ENCODE measurements at regions not wholly inside any gene's neighbourhood (a gene's known extent, or its start where the extent isn't known, plus 50 kb on each side); places are given as distances from the start of the nearest gene placed in this dataset.
"Not testable (repeated sequence)": the region's sequence is repeated elsewhere in the genome, so short reads cannot be mapped to it uniquely, and the experiment has no call there.

DNA sequence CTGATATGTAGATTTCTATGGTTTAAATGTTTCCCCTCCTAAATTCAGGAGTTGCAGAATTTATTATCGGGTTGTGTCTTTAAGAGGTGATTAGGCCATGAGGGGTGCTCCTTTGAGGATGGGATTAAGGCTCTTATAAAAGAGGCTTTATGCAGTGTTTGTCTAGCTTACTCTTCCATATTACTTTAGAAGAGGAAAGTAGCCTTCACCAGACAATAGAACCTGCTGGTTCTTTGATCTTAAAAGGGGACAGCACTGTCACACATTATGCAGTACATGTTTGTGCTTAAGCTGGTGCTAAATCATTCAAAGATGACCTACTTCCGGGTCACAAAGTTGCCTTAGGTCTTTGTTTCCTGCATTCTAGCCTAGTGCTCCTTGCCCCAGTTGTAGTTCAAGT is 81.0 kb downstream of the CPXCR1 start:
- 63% methylated on average over 2 of the region's 2 CpGs for WGBS
- Histone ChIP-seq H3K36me3 (ENCODE audit: control insufficient read depth in 2 of 2, insufficient read depth in 2 of 2, low read length in 1 of 2) (no peaks in the 10 kb centered on the region), H3K4me3 (ENCODE audit: low read length in 2 of 2) (no peak overlapping the region), H3K27ac (ENCODE audit: low read depth in 1 of 2, low read length in 1 of 2) (no peak overlapping the region), H3K4me1 (ENCODE audit: control insufficient read depth in 2 of 2, insufficient read depth in 2 of 2, low read length in 2 of 2) (no peaks in the 10 kb centered on the region), H3K27me3 (ENCODE audit: control insufficient read depth in 2 of 2, insufficient read depth in 1 of 2, low read length in 1 of 2) (no peaks in the 10 kb centered on the region), H3K9me3 (ENCODE audit: control insufficient read depth in 2 of 2, insufficient read depth in 1 of 2, low read length in 1 of 2) (no peaks in the 10 kb centered on the region)
- DNase-seq (ENCODE audit: low read depth in 6 of 9, low spot score in 9 of 9) = no peak

DNA sequence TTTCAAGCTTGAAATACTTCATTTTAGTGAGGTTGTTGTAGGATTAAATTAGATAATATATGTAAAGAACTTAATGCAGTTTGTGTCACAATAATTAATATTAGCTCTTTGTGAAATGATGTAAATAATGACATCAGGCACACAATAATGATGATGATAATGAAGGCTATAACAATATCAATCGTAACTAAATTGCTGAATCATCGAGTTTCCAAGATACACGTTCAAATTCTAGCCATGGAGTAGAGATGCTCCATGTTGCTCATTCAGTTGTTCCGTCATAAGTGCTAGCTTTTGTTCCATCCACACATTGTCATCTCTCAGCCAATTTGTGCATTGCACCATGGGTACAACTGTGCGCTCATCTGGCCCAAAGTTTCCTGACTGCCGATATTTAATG is 83.1 kb downstream of the CPXCR1 start:
- H3K4me3 ChIP-seq (ENCODE audit: low read length in 2 of 2) = no peak overlapping the region
- no peak overlapping the region for H3K27ac ChIP-seq (ENCODE audit: low read depth in 1 of 2, low read length in 1 of 2)
- no peaks in the 10 kb centered on the region for H3K9me3 ChIP-seq (ENCODE audit: control insufficient read depth in 2 of 2, insufficient read depth in 1 of 2, low read length in 1 of 2)
- no peaks in the 10 kb centered on the region for H3K36me3 ChIP-seq (ENCODE audit: control insufficient read depth in 2 of 2, insufficient read depth in 2 of 2, low read length in 1 of 2)
- no peaks in the 10 kb centered on the region for H3K27me3 ChIP-seq (ENCODE audit: control insufficient read depth in 2 of 2, insufficient read depth in 1 of 2, low read length in 1 of 2)
- no peak for DNase-seq (ENCODE audit: low read depth in 6 of 9, low spot score in 9 of 9)
- no peaks in the 10 kb centered on the region for H3K4me1 ChIP-seq (ENCODE audit: control insufficient read depth in 2 of 2, insufficient read depth in 2 of 2, low read length in 2 of 2)
- WGBS = 94% methylated on average over 6 of the region's 6 CpGs

DNA sequence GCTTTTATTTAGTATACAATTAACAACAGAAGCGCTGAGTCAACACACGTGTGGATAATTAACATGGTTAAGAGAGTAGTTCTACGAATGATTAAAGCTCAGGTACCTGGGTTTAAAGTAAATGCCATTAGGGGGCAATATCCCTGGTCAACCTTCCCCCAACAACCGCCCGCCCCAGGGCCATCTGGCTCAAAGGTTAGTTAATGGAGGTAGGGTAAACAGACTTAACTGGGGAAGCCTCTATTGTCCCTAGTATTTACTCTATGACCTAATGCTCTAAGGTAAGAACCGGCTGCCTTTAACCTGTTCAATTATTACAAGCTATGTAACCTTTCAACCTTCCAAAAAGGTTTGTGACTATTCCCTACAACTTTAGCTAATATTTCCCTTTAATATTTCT is 90.7 kb downstream of the CPXCR1 start:
- H3K4me3 ChIP-seq (ENCODE audit: low read length in 2 of 2); H3K4me1 ChIP-seq (ENCODE audit: control insufficient read depth in 2 of 2, insufficient read depth in 2 of 2, low read length in 2 of 2); DNase-seq (ENCODE audit: low read depth in 6 of 9, low spot score in 9 of 9); H3K27ac ChIP-seq (ENCODE audit: low read depth in 1 of 2, low read length in 1 of 2); H3K9me3 ChIP-seq (ENCODE audit: control insufficient read depth in 2 of 2, insufficient read depth in 1 of 2, low read length in 1 of 2); H3K36me3 ChIP-seq (ENCODE audit: control insufficient read depth in 2 of 2, insufficient read depth in 2 of 2, low read length in 1 of 2); H3K27me3 ChIP-seq (ENCODE audit: control insufficient read depth in 2 of 2, insufficient read depth in 1 of 2, low read length in 1 of 2): not testable (repeated sequence)
- whole genome bisulfite sequencing = 84% methylated on average over 6 of the region's 6 CpGs

DNA sequence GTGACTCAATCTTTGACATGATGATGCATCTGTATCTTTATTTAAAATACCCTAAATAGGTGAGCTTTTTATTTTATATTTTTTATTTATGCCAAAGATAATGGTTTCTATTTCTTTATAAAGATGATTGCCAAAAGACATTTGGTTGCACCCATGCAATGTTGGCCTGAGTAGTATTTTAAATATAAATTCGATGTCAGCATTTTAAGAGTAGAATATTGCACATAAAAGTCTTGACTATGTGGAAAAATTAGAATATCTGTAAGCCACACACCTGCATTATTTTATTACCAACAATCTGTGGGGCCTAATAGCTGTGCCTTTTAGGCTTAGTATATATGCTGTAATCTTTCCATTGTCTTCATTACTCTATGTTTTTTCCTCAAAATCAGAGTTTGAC is 91.4 kb downstream of the CPXCR1 start:
- no peak overlapping the region for H3K4me3 ChIP-seq (ENCODE audit: low read length in 2 of 2)
- no peaks in the 10 kb centered on the region for H3K36me3 ChIP-seq (ENCODE audit: control insufficient read depth in 2 of 2, insufficient read depth in 2 of 2, low read length in 1 of 2)
- DNase-seq (ENCODE audit: low read depth in 6 of 9, low spot score in 9 of 9) = no peak
- H3K27me3 ChIP-seq (ENCODE audit: control insufficient read depth in 2 of 2, insufficient read depth in 1 of 2, low read length in 1 of 2) = no peaks in the 10 kb centered on the region
- no peaks in the 10 kb centered on the region for H3K4me1 ChIP-seq (ENCODE audit: control insufficient read depth in 2 of 2, insufficient read depth in 2 of 2, low read length in 2 of 2)
- no peaks in the 10 kb centered on the region for H3K9me3 ChIP-seq (ENCODE audit: control insufficient read depth in 2 of 2, insufficient read depth in 1 of 2, low read length in 1 of 2)
- H3K27ac ChIP-seq (ENCODE audit: low read depth in 1 of 2, low read length in 1 of 2) = no peak overlapping the region
- 89% methylated on average over 1 of the region's 1 CpG for WGBS

DNA sequence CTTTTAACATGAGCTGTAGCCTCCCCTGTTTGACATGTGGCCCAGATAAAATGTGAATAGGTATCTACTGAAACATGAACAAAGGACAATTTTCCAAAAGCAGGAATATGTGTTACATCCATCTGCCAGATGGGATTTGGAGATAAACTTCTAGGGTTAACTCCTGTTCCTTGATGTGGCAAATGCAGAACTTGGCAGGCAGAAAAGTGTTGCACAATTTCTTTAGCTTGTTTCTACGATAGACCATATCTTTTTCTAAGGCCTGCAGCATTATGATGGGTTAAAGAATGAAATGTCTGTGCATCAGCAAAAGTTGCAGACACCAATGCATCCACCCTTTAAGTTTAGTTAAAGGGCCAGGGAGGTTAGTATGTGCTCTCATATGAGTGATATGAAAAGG is 96.8 kb downstream of the CPXCR1 start:
- DNase-seq (ENCODE audit: low read depth in 6 of 9, low spot score in 9 of 9); H3K36me3 ChIP-seq (ENCODE audit: control insufficient read depth in 2 of 2, insufficient read depth in 2 of 2, low read length in 1 of 2); H3K4me1 ChIP-seq (ENCODE audit: control insufficient read depth in 2 of 2, insufficient read depth in 2 of 2, low read length in 2 of 2); H3K4me3 ChIP-seq (ENCODE audit: low read length in 2 of 2); H3K27ac ChIP-seq (ENCODE audit: low read depth in 1 of 2, low read length in 1 of 2); H3K27me3 ChIP-seq (ENCODE audit: control insufficient read depth in 2 of 2, insufficient read depth in 1 of 2, low read length in 1 of 2); H3K9me3 ChIP-seq (ENCODE audit: control insufficient read depth in 2 of 2, insufficient read depth in 1 of 2, low read length in 1 of 2): not testable (repeated sequence)
- 26% methylated on average over 1 of the region's 1 CpG for WGBS

DNA sequence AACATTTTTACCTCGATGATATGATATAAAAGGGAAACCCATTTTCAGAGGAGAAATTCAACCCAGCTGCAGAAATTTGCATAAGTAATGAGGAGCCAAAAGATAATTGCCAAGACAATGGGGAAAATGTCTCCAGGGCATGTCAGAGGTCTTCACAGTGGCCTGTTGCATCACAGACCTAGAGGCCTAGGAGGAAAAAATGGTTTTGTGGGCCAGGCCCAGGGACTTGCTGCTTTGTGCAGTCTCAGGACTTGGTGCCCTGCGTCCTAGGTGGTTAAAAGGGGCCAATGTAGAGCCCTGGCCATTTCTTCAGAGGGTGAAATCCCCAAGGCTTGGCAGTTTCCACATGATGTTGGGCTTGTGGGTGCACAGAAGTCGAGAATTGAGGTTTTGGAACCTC is 106.9 kb downstream of the CPXCR1 start:
- no peak for DNase-seq (ENCODE audit: low read depth in 6 of 9, low spot score in 9 of 9)
- WGBS = 68% methylated on average over 3 of the region's 3 CpGs
- Histone ChIP-seq H3K27ac (ENCODE audit: low read depth in 1 of 2, low read length in 1 of 2) (no peak overlapping the region), H3K9me3 (ENCODE audit: control insufficient read depth in 2 of 2, insufficient read depth in 1 of 2, low read length in 1 of 2) (no peaks in the 10 kb centered on the region), H3K4me3 (ENCODE audit: low read length in 2 of 2) (no peak overlapping the region), H3K27me3 (ENCODE audit: control insufficient read depth in 2 of 2, insufficient read depth in 1 of 2, low read length in 1 of 2) (no peaks in the 10 kb centered on the region), H3K4me1 (ENCODE audit: control insufficient read depth in 2 of 2, insufficient read depth in 2 of 2, low read length in 2 of 2) (no peaks in the 10 kb centered on the region), H3K36me3 (ENCODE audit: control insufficient read depth in 2 of 2, insufficient read depth in 2 of 2, low read length in 1 of 2) (no peaks in the 10 kb centered on the region)

DNA sequence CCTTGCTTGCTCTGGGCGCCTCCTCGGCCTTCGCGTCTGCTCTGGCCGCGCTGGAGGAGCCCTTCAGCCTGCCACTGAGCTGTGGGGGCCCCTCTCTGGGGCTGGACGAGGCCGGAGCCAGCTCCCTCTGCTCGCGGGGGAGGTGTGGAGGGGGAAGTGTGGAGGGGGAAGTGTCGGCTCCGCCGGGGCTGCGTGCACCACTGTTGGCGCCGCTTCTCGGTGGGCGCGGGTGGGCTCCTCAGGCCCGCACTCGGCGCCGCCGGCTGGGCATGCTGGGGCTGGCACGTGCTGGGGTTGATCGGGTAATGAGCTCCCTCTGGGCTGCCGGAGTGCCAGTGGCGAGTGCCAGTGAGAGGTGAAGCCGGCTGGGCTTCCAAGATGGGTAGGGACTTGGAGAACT is 116.7 kb downstream of the CPXCR1 start:
- no peaks in the 10 kb centered on the region for H3K36me3 ChIP-seq (ENCODE audit: control insufficient read depth in 2 of 2, insufficient read depth in 2 of 2, low read length in 1 of 2)
- DNase-seq (ENCODE audit: low read depth in 6 of 9, low spot score in 9 of 9) = no peak
- H3K27me3 ChIP-seq (ENCODE audit: control insufficient read depth in 2 of 2, insufficient read depth in 1 of 2, low read length in 1 of 2) = no peaks in the 10 kb centered on the region
- H3K27ac ChIP-seq (ENCODE audit: low read depth in 1 of 2, low read length in 1 of 2) = no peak overlapping the region
- no peaks in the 10 kb centered on the region for H3K4me1 ChIP-seq (ENCODE audit: control insufficient read depth in 2 of 2, insufficient read depth in 2 of 2, low read length in 2 of 2)
- no peak overlapping the region for H3K4me3 ChIP-seq (ENCODE audit: low read length in 2 of 2)
- no peaks in the 10 kb centered on the region for H3K9me3 ChIP-seq (ENCODE audit: control insufficient read depth in 2 of 2, insufficient read depth in 1 of 2, low read length in 1 of 2)
- WGBS = 97% methylated on average over 29 of the region's 29 CpGs

DNA sequence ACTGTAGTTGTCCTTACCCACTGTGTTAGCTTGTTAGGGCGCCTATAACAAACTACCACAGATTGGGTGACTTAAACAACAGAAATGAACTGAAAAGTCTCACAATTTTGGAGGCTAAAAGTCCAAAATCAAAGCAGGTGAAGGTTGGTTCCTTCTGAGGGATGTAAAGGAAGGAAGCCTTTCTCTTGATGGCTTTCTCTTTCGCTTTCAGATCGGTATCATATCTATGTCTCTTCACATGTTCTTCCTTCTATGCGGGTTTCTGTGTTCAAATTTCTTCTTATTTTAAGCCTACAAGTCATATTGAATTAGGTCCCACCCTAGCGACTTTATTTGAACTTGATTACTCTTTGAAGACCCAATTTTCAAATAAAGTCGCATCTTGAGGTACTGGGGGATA is 118.6 kb downstream of the CPXCR1 start:
- H3K36me3 ChIP-seq (ENCODE audit: control insufficient read depth in 2 of 2, insufficient read depth in 2 of 2, low read length in 1 of 2) = no peaks in the 10 kb centered on the region
- no peaks in the 10 kb centered on the region for H3K4me1 ChIP-seq (ENCODE audit: control insufficient read depth in 2 of 2, insufficient read depth in 2 of 2, low read length in 2 of 2)
- no peak overlapping the region for H3K4me3 ChIP-seq (ENCODE audit: low read length in 2 of 2)
- H3K27me3 ChIP-seq (ENCODE audit: control insufficient read depth in 2 of 2, insufficient read depth in 1 of 2, low read length in 1 of 2) = no peaks in the 10 kb centered on the region
- 84% methylated on average over 6 of the region's 6 CpGs for WGBS
- no peak overlapping the region for H3K27ac ChIP-seq (ENCODE audit: low read depth in 1 of 2, low read length in 1 of 2)
- H3K9me3 ChIP-seq (ENCODE audit: control insufficient read depth in 2 of 2, insufficient read depth in 1 of 2, low read length in 1 of 2) = no peaks in the 10 kb centered on the region
- no peak for DNase-seq (ENCODE audit: low read depth in 6 of 9, low spot score in 9 of 9)

DNA sequence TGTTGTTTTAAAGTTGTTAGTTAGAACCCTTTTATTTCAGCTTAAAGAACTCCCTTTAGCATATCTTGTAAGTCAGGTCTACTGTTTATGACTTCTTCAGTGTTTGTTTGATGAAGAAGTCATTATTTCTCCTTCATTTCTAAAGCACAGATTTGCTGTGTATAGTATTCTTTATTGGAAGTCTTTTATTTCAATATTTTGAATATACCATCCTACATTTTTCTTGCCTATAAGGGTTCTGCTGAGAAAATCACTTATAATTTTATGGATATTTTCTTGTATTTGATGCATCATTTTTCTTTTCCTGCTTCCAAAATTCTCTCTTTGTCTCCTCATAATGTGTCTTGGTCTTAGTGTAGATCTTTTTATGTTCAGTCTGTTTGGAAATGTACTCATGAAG is 134.5 kb downstream of the CPXCR1 start:
- H3K4me1 ChIP-seq (ENCODE audit: control insufficient read depth in 2 of 2, insufficient read depth in 2 of 2, low read length in 2 of 2) = no peaks in the 10 kb centered on the region
- H3K36me3 ChIP-seq (ENCODE audit: control insufficient read depth in 2 of 2, insufficient read depth in 2 of 2, low read length in 1 of 2) = no peaks in the 10 kb centered on the region
- no peak overlapping the region for H3K27ac ChIP-seq (ENCODE audit: low read depth in 1 of 2, low read length in 1 of 2)
- no peak for DNase-seq (ENCODE audit: low read depth in 6 of 9, low spot score in 9 of 9)
- no peaks in the 10 kb centered on the region for H3K27me3 ChIP-seq (ENCODE audit: control insufficient read depth in 2 of 2, insufficient read depth in 1 of 2, low read length in 1 of 2)
- no peak overlapping the region for H3K4me3 ChIP-seq (ENCODE audit: low read length in 2 of 2)
- H3K9me3 ChIP-seq (ENCODE audit: control insufficient read depth in 2 of 2, insufficient read depth in 1 of 2, low read length in 1 of 2) = no peaks in the 10 kb centered on the region

DNA sequence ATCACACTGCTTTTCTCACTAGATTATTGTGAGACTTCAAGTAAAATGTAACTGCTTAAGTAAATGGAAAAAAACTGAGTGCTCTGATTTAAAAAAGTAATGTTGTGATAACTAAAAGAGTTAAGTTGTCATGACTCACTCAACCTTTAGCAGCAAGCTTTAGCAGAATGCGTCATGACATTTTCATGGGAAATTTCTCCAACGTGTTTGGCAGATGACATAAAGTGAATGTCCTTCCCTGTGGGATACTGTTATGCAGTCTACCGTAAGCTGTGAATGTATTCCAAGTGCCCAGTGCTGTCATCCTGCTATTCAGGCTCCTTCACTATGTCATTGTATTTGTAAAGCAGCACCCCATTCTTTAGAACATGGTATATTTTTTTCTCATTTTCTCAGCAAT is 136.2 kb downstream of the CPXCR1 start:
- Histone ChIP-seq H3K27ac (ENCODE audit: low read depth in 1 of 2, low read length in 1 of 2) (no peak overlapping the region), H3K36me3 (ENCODE audit: control insufficient read depth in 2 of 2, insufficient read depth in 2 of 2, low read length in 1 of 2) (no peaks in the 10 kb centered on the region), H3K4me3 (ENCODE audit: low read length in 2 of 2) (no peak overlapping the region), H3K27me3 (ENCODE audit: control insufficient read depth in 2 of 2, insufficient read depth in 1 of 2, low read length in 1 of 2) (no peaks in the 10 kb centered on the region), H3K4me1 (ENCODE audit: control insufficient read depth in 2 of 2, insufficient read depth in 2 of 2, low read length in 2 of 2) (no peaks in the 10 kb centered on the region), H3K9me3 (ENCODE audit: control insufficient read depth in 2 of 2, insufficient read depth in 1 of 2, low read length in 1 of 2) (no peaks in the 10 kb centered on the region)
- WGBS = 81% methylated on average over 3 of the region's 3 CpGs
- no peak for DNase-seq (ENCODE audit: low read depth in 6 of 9, low spot score in 9 of 9)
